Activated CD4-positive, alpha-beta T cell treated with anti-CD3 and anti-CD28 coated beads for 48 hours (primary cell): ENCODE measurements at regions not wholly inside any gene's neighbourhood (a gene's known extent, or its start where the extent isn't known, plus 50 kb on each side); places are given as distances from the start of the nearest gene placed in this dataset.

Experiments
- DNase-seq: peaks from one replicate; pipeline ENCODE4 v3.0.0-alpha.2; 2020

- no peak for DNase-seq
These were observed 242.4 kb downstream of the ALDH8A1 start for GRCh38 chr6:134707342-134708031.

GRCh38 chr6:134706806-134707205 is 243.1 kb downstream of the ALDH8A1 start:
- DNase-seq: no peak

DNA sequence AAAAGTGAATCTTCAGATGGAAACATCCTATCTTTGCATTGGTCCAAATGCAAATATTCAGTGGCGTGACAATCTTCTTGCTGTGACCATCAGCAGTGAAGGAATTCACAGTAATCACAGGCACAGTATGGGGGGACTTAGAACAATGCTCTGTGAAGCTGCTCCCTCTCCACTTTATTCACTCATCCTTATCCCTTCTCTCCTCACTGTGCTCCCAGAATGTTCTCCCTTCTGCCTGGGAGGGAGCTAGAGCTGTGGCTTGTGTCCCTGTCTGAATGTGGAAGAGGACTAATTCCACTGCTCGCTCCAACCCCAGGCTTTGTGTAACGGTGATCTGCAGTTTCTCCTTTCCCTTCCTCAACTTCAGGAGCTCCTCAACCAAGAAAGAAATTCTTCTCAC is 243.7 kb downstream of the ALDH8A1 start:
- no peak for DNase-seq

DNA sequence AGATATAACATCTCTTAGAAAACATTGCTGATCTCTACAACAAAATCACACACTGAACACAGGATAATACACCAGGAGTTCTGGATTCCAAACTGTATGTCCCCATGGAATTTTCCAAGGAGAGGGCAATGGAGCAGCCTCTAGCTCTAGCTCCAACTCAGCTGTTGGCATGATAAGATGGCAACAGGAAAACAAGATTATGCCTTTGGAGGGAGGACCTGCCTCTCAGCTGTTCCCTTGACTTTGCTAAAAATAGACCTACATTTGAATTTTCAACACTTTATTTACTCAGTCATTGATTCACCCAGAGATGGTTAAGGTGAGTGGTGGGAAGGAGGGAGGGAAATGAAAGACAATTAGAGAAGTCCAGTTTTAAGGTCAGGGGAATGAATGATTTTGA is 246.7 kb downstream of the ALDH8A1 start:
- DNase-seq: no peak

- no peak for DNase-seq
These were observed 247.6 kb downstream of the ALDH8A1 start for GRCh38 chr6:134702279-134702678.

- DNase-seq: no peak
These were observed 248.6 kb downstream of the ALDH8A1 start for GRCh38 chr6:134701301-134701700.

DNA sequence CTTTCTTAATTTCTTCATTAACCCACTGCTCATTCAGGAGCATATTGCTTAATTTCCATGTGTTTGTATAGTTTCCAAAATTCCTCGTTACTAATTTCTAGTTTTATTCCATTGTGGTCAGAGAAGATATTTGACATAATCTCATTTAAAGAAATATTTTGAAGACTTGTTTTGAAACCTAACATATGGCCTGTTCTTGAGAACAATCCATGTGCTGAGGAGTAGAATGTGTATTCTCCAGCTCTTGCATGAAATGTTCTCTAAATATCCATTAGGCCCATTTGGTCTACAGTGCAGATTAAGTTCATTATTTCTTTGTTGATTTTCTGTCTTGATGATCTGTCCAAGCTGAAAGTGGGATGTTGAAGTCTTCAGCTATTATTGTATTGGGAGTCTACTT is 251.7 kb downstream of the ALDH8A1 start:
- DNase-seq: no peak

DNA sequence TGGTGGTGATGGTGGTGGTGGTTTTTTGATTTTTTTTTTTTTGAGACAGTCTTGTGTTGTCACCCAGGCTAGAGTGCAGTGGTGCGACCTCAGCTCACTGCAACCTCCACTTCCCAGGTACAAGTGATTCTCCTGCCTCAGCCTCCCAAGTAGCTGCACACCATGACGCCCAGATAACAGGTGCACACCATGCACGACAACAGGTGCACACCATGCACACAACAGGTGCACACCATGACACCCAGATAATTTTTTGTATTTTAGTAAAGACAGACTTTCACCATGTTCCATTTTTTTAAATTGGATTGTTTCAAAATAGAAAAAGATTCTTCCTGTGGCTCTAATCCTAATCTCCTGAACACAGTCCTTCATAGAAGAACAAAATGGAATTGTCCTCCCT is 257.9 kb downstream of the ALDH8A1 start:
- DNase-seq: no peak

- DNase-seq: no peak
These were observed 258.7 kb downstream of the ALDH8A1 start for GRCh38 chr6:134691180-134691579.

DNA sequence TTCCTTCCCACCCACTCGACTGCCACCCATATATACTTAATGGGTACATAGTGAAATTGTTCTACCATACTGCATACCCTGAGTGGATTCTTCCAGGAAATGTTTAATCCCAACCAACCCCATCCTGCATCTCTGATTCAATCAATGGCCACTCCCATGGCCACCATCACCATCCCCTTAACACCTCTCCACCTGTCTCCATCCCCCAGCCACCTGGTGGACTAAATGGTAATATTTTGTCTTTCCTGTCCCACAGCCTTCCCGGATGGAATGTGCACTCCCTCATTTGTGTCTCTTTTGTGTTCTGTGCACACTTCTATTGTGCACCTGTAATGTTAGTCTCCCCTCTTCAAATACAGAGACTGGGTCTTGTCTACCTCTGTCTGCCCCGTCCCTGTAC is 259.9 kb downstream of the ALDH8A1 start:
- DNase-seq: no peak

DNA sequence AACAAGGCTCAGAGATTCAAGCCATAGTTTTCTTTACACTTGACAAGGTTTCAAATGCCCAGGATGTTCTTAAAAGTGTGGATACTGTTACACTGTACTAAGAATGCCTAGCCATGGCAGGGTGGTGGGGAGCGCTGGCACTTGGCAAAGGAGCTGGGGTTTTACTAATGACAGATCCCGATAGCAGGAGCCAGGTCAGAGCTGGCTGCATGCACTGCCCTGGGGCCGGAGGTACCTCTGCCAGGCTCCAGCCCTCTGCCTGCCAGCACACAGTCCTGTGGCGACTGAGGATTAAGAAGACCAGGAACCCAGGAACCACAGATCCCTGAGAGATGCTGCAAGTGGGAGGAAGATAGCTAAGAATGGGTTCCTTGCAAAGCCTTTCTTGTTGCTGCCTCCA is 260.3 kb downstream of the ALDH8A1 start:
- DNase-seq: no peak

DNA sequence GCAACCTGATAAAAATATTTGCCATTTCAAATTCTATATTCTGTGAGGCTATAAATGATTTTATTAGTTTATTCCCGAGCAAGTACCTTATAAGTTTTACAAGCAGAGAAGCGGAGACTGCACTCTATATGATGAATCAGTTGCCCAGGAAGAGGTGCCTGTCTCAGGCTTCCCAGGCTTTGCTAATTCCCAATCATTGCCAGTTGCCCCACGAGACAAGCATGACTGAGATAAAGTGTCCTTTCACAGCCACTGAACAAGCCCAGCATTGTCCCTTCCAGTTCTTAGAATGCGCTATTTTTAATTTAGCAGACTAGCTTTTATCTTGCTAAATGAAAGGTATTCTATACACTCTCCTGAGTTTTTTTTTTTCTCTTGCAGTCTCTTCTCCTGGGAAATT is 260.7 kb downstream of the ALDH8A1 start:
- DNase-seq: no peak

- DNase-seq: no peak
These were observed 263.8 kb downstream of the ALDH8A1 start for GRCh38 chr6:134686071-134686470.

- DNase-seq: no peak
These were observed 265.5 kb downstream of the ALDH8A1 start for GRCh38 chr6:134684423-134684795.

DNA sequence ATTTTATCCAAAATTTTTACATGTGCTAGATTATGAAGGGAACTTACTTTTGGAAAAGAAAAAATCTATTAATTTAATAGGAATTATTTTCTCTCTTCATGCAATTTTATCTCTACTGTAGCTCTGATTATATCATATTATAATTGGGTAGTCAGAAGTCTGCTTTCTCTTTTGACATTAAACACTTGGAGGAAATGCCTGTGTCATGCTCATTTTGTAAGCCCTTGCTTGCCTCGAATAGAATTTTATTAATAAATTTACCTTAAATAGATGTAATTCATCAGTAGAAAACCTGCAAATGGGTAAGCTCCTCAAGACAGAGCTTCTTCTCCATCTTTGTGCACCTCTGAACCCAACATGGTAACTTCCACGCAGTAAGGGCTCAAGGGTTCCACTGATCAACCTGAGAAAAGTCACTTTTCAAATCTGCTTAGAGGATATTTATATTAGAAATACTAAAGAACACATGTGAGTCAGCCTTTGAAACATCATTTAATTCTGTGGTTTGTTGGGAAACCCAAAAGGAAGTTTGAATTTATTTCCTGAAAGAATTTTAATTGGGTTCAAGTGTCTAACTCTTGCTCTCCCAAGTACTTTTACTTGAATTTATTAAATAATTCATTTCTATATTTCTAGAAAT is 266.0 kb downstream of the ALDH8A1 start:
- DNase-seq: no peak

DNA sequence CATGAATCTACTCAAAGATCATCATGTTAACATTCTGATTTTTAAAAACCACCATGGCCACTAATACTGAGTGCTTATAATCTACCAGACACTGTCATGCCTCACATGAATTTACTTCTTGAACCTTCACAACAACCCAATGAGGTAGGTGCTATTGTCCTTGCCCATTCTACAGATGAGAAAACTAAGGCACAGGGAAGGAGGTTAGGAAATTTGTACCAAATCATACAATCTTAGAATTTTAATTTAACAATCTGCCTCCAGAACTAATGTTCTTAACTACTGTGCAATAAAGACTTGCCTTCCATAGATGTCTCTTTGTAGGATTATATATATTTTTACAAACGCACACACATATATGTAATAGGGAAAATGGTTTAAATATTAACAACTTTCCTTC is 269.5 kb downstream of the ALDH8A1 start:
- no peak for DNase-seq

- DNase-seq: no peak
These were observed 269.9 kb downstream of the ALDH8A1 start for GRCh38 chr6:134680021-134680420.

DNA sequence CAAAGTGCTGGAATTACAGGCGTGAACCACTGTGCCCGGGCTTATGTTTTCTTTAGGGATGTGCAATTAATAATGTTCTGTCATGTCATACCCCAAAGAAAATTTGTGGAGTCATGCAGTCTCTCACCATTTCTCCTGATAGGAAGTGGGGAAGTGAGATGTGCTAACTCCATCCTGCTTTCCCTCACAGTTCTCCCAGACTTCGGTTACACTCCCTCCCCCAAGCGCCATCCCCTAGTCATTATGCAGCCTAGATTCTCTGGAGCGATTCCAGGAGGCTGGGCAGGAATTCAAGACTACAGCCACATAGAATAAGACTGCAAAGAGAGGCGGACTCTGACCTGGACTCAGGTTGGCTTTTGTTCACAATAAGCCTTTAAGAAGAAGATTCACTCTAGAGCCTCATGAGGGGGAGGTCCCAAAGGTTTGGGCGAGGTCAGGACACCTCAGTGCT is 271.4 kb downstream of the ALDH8A1 start:
- DNase-seq: no peak

DNA sequence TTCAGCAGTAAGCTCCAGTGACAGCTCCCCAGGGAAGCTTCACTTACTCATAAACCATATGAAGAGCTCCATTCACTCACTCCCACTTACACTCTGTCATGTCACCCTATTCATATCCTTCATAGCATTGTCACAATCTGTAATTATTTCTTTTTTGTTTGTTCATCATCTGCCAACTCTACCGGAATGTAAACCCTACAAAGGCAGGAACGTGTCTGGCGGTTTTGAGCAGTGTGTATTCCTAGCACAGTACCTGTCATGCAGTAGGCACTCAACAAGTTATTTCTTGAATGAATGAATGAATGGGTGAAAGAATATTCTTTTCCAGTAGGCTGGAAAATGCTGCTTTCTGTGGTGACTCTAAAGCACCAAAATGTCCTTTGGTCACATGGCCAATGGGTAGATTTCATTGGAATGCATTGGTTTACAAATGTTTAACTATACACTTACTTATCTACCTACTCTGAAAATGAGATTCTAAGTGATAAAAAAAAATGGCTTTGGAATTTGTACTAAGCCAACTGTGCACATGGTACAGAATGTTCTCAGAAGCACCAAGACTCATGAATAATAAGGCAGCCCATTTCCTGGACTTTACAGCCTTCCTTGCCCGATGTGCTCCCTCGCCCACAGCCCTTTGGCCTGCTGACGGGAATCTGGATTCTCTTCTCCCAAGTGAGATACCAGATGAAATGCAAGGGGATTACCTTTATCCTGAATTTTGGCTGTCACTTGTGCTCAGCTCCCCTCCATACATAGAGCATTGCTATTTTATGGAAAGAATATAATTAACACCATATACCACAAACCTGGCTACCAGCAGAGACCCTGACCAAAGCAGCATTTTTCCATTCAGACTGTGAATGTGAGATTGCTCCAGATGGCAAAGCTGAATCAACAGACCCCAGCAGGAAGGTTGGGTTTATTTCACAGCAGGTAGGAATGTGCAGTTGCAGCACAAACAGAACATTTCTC is 273.3 kb downstream of the ALDH8A1 start:
- DNase-seq: no peak

DNA sequence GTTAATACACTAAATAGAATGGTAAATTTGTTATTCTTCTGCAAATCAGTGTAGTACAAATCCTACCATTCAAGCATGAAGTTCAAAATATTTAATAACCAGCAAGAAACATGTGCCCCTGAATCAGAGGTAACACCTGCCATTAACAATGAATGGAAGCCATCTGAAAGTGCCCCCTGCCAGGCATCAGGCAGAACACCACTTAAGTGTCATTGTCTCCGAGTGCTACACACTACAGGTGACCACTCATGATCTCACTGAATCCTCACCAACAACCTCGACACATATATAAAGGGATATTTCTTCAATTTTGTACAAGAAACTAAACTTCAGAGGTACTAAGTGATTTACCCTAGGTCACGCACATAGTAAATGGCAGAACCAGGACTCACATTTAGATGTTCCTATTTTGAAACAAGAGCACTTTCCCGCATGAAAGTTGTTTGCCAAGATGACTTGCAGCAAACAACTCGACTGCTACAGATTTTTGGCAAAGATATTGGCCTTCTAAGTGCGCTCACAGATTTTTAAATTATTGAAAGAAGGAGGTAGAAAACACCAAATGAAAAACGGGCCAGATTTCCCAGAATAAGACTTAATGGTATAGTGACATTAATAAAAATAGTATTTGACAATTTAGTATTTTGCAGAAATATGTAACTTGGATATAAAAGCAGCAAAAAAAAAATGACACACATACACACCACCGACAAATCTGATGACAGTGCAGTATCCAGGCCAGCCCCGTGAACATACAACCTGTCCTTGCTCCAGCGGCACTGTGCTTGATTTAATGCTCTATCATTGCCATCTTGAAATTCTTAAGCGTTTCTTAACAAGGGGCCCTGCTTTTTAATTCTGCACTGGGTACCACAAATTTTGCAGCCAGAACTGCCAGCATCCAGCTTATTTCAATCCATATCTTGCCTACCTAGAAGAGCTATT is 274.5 kb downstream of the ALDH8A1 start:
- DNase-seq: no peak

DNA sequence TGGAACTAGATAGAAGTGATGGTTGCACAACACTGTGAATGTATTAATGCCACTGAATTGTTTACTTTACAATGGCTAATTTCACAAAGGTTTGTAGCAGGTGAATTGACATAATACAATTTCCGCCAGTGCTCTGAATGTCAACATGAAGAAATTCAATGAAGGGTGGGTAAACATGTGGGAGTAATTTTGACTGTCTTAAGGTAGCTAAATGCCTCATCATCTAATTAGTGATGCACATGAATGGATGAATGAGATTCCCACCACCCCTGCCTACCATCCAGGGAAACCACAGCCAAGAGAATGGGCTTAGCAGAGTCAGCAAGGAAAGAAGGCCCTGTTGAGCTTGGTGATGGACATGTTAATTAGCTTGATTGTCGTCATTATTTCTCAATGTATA is 275.3 kb downstream of the ALDH8A1 start:
- DNase-seq: no peak

- no peak for DNase-seq
These were observed 280.4 kb downstream of the ALDH8A1 start for GRCh38 chr6:134669485-134669884.

DNA sequence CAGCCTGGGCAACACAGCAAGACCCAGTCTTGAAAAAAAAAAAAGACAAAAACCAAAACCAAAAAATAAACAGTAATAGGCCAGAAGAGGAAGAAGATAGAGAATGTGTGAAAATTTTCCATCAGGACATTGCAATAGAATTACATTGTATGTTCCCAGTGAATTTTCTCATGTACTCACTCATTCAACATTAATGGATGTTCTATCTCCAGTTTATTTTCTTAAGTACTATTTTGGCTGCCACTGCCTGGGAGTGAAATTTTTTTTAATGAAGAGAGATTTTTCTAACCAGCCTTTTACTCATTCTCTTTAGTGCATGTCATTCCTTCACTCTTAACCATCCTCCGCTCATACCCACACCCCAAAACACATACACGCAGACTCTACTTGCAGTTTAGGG is 282.8 kb downstream of the ALDH8A1 start:
- no peak for DNase-seq
